Dermis microvascular lymphatic vessel endothelial cell (primary cell): ENCODE measurements at regions not wholly inside any gene's neighbourhood (a gene's known extent, or its start where the extent isn't known, plus 50 kb on each side); places are given as distances from the start of the nearest gene placed in this dataset.
A peak's percentile ranks its signal among the peaks of the same experiment; 100 is the strongest.

Experiments
- DNase-seq, 2 donors: peaks; one replicate each; pipeline versions ENCODE4 v3.0.0 to v3.0.0-alpha.2; 2010; ENCODE audit warnings: low read depth in 2 of 2

- no peak for DNase-seq
Observed at GRCh38 chr11:105553025-105553424, 56.8 kb upstream of the GRIA4 start.

- DNase-seq: no peak
Observed at GRCh38 chr11:105548359-105548758, 61.5 kb upstream of the GRIA4 start.

- no peak for DNase-seq
Observed at GRCh38 chr11:105538588-105538987, 71.3 kb upstream of the GRIA4 start.

- no peak for DNase-seq
Observed at GRCh38 chr11:105537531-105537930, 72.3 kb upstream of the GRIA4 start.

GRCh38 chr11:105524286-105524685 is 85.6 kb upstream of the GRIA4 start:
- no peak for DNase-seq

- no peak for DNase-seq
Observed at GRCh38 chr11:105520706-105521345, 89.0 kb upstream of the GRIA4 start.

- peak in 1 of 2 donors; percentile 1 for DNase-seq
Observed at GRCh38 chr11:105507496-105508254, 102.2 kb upstream of the GRIA4 start.

GRCh38 chr11:105492010-105492409 is 117.9 kb upstream of the GRIA4 start:
- DNase-seq: no peak

GRCh38 chr11:105491394-105491793 is 118.5 kb upstream of the GRIA4 start:
- DNase-seq: no peak

GRCh38 chr11:105490333-105490732 is 119.5 kb upstream of the GRIA4 start:
- DNase-seq: no peak

- DNase-seq: no peak
Observed at GRCh38 chr11:105489446-105489845, 120.4 kb upstream of the GRIA4 start.

GRCh38 chr11:105486929-105487328 is 122.9 kb upstream of the GRIA4 start:
- no peak for DNase-seq

- DNase-seq: no peak
Observed at GRCh38 chr11:105469931-105470330, 139.9 kb upstream of the GRIA4 start.

- DNase-seq: no peak
Observed at GRCh38 chr11:105468154-105468553, 141.7 kb upstream of the GRIA4 start.

GRCh38 chr11:105466582-105467228 is 143.2 kb upstream of the GRIA4 start:
- peak; percentile 26 to 90 for DNase-seq

GRCh38 chr11:105458071-105458470 is 151.8 kb upstream of the GRIA4 start:
- DNase-seq: no peak

GRCh38 chr11:105456950-105457349 is 152.9 kb upstream of the GRIA4 start:
- no peak for DNase-seq

GRCh38 chr11:105449100-105449734 is 160.7 kb upstream of the GRIA4 start:
- no peak for DNase-seq

GRCh38 chr11:105448703-105449079 is 161.2 kb upstream of the GRIA4 start:
- no peak for DNase-seq

GRCh38 chr11:105447936-105448702 is 161.8 kb upstream of the GRIA4 start:
- no peak for DNase-seq

GRCh38 chr11:105443623-105444022 is 166.2 kb upstream of the GRIA4 start:
- no peak for DNase-seq
